ENCODE measurements at regions not wholly inside any gene's neighbourhood (a gene's known extent, or its start where the extent isn't known, plus 50 kb on each side); places are given as distances from the start of the nearest gene placed in this dataset.

- CTCF ChIA-PET (ENCODE audit: low intra/inter-chr PET ratio): no interaction called here
- no peaks in the 10 kb centered on the region for H4K20me1 ChIP-seq (replicated peaks; ENCODE audit: control insufficient read depth, insufficient read depth, low read length)
- 0% methylated on average over 1 of the region's 1 CpG for WGBS (ENCODE audit: insufficient coverage, low coverage, missing lambda C conversion rate)
- intact Hi-C loops (cut with micrococcal nuclease) (no loop called here), in situ Hi-C loops (cut with MboI) (no loop called here)
- TF ChIP-seq TAL1 (IDR thresholded peaks at IDR 0.05) (no peak), CEBPZ (IDR thresholded peaks at IDR 0.05; ENCODE audit: borderline replicate concordance, low read depth, low read length) (no peak)
- H3K9me3 ChIP-seq (replicated peaks; ENCODE audit: control insufficient read depth, insufficient read depth, low read depth, low read length): no peaks in the 10 kb centered on the region
- H3K27me3 ChIP-seq (ENCODE audit: control insufficient read depth in 2 of 2, insufficient read depth in 2 of 2, low read length in 2 of 2): no peaks in the 10 kb centered on the region
- no peak overlapping the region for H3K27ac ChIP-seq (ENCODE audit: extremely low read depth, low read depth, low read length)
- DNase-seq (ENCODE audit: extremely low read depth in 1 of 4, low spot score in 3 of 4) (no peak), FAIRE-seq (no peak), ATAC-seq (no peak)
- H3K4me3 ChIP-seq: no peak overlapping the region
- no peak overlapping the region for H2AFZ ChIP-seq (ENCODE audit: low read depth, low read length)
- H3K9ac ChIP-seq (ENCODE audit: insufficient read depth in 1 of 2, low read depth in 2 of 2, low read length in 2 of 2): no peak overlapping the region
- no peaks in the 10 kb centered on the region for H3K4me1 ChIP-seq (replicated peaks in 1 of 2; ENCODE audit: control insufficient read depth in 2 of 2, insufficient read depth in 2 of 2, low read length in 2 of 2)
- POLR2A ChIA-PET: no interaction called here
- no peaks in the 10 kb centered on the region for H3K36me3 ChIP-seq (ENCODE audit: control insufficient read depth, insufficient read depth, low read length)
- no peaks in the 10 kb centered on the region for H3K9me1 ChIP-seq (ENCODE audit: control insufficient read depth, insufficient read depth, low read length)
- no TSS peak for BruUV-seq (replicated peaks)
- no peaks in the 10 kb centered on the region for H3K79me2 ChIP-seq (ENCODE audit: control insufficient read depth, insufficient read depth, low read length)
- no peak overlapping the region for H3K4me2 ChIP-seq (ENCODE audit: insufficient read depth, low read length)
Observed at GRCh38 chr13:74622284-74622683, 488.1 kb upstream of the KLF12 start.

- POLR2A ChIA-PET: no interaction called here
- no peak for TF ChIP-seq TAF7 (tag; IDR thresholded peaks at IDR 0.05)
- TF ChIP-seq ZBTB12 (CRISPR knock-in tag; IDR thresholded peaks at IDR 0.05): no peak
- TF ChIP-seq ASH1L (IDR thresholded peaks at IDR 0.05; ENCODE audit: borderline replicate concordance, low read depth, partially characterized antibody): no peak
- no peak for TF ChIP-seq ETV5 (CRISPR knock-in tag; IDR thresholded peaks at IDR 0.05; ENCODE audit: low read depth)
- no peak for TF ChIP-seq IFI16 (CRISPR knock-in tag; IDR thresholded peaks at IDR 0.05)
- no peak for TF ChIP-seq BRF2 (IDR thresholded peaks at IDR 0.05; ENCODE audit: borderline replicate concordance, insufficient read depth, insufficient read length)
- no peak for TF ChIP-seq ZNF76 (CRISPR knock-in tag; IDR thresholded peaks at IDR 0.05; ENCODE audit: borderline replicate concordance)
- TF ChIP-seq NCOA2 (IDR thresholded peaks at IDR 0.05; ENCODE audit: partially characterized antibody in 2 of 2): no peak
Observed at GRCh38 chr13:74620711-74621110, 486.5 kb upstream of the KLF12 start.

More at GRCh38 chr13:74620711-74621110, 486.5 kb upstream of the KLF12 start:
- Histone ChIP-seq H3K27ac (ENCODE audit: extremely low read depth, low read depth, low read length) (no peak overlapping the region), H2AFZ (ENCODE audit: low read depth, low read length) (no peak overlapping the region), H3K36me3 (ENCODE audit: control insufficient read depth, insufficient read depth, low read length) (no peaks in the 10 kb centered on the region), H3K9ac (ENCODE audit: insufficient read depth in 1 of 2, low read depth in 2 of 2, low read length in 2 of 2) (no peak overlapping the region), H3K27me3 (ENCODE audit: control insufficient read depth in 2 of 2, insufficient read depth in 2 of 2, low read length in 2 of 2) (no peaks in the 10 kb centered on the region), H3K4me2 (ENCODE audit: insufficient read depth, low read length) (no peak overlapping the region), H3K9me3 (replicated peaks; ENCODE audit: control insufficient read depth, insufficient read depth, low read depth, low read length) (no peaks in the 10 kb centered on the region), H4K20me1 (replicated peaks; ENCODE audit: control insufficient read depth, insufficient read depth, low read length) (no peaks in the 10 kb centered on the region), H3K4me1 (replicated peaks in 1 of 2; ENCODE audit: control insufficient read depth in 2 of 2, insufficient read depth in 2 of 2, low read length in 2 of 2) (no peaks in the 10 kb centered on the region), H3K4me3 (no peak overlapping the region), H3K79me2 (ENCODE audit: control insufficient read depth, insufficient read depth, low read length) (no peaks in the 10 kb centered on the region), H3K9me1 (ENCODE audit: control insufficient read depth, insufficient read depth, low read length) (no peaks in the 10 kb centered on the region)
- DNase-seq (ENCODE audit: extremely low read depth in 1 of 4, low spot score in 3 of 4) (no peak), ATAC-seq (no peak), FAIRE-seq (no peak)
- intact Hi-C loops (cut with micrococcal nuclease): no loop called here
- no TSS peak for BruUV-seq (replicated peaks)
- CTCF ChIA-PET (ENCODE audit: low intra/inter-chr PET ratio): no interaction called here
- in situ Hi-C loops (cut with MboI): no loop called here
- WGBS (ENCODE audit: insufficient coverage, low coverage, missing lambda C conversion rate): 0% methylated on average over 2 of the region's 2 CpGs

All from K562 (cell line).